CD4-positive, alpha-beta T cell treated with Interleukin-15 for 1 hour (primary cell): ENCODE measurements at regions not wholly inside any gene's neighbourhood (a gene's known extent, or its start where the extent isn't known, plus 50 kb on each side); places are given as distances from the start of the nearest gene placed in this dataset.
"Not testable (repeated sequence)": the region's sequence is repeated elsewhere in the genome, so short reads cannot be mapped to it uniquely, and the experiment has no call there.

Source experiments
- DNase-seq: peaks from one replicate; pipeline ENCODE4 v3.0.0-alpha.2; 2020

DNA sequence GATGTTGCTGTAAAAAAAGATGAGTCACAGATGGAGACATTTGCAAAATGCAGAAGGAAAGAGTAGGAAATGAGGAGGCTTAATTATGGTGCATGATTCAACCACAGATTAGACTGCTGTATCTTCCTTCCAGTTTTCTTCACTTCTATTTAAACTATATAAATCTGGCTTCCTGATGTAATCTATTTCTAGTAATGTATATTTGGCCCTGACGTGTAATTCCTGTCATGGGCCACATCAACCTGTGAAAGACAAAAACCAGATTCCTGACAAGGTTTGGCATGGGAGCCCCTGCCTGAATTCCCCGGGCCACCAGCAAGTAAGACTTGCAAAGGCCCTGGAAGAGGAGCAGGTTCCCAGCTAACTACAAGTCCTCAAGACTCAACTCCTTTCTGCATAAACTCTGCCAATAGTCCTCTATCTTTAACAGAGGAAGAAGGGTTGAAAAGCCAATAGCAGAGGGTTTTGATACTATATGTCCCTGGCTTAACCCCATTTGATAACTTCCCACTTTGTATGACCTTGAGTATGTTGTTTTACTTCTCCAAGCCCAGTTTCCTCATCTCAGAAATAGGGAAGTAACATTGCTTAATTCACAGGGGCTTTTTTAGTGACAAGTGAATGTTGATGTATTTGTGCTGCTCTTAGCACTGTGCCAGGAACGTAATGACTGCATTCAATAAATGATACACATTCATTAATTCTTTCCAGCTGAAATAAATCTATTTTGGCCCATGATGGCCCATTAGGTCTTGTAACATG, 172.7 kb downstream of the SPRY2 start:
- DNase-seq = no peak

DNA sequence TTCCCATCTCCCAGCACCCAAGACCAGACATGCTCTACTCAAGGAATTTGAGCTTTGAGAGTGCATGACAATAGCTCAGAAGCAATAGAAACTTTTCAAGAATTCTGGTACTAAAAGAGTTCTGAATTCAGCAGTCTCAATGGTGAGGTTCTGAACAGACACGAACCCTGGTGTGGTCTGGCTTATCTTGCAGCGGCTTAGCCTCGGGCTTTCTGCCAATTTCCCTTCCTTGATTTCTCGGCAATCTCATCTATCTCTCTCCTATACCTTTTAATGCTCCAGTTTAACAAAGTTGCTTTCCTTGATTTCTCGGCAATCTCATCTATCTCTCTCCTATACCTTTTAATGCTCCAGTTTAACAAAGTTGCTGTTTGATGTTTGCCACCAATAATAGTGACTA, 174.6 kb downstream of the SPRY2 start:
- no peak for DNase-seq

DNA sequence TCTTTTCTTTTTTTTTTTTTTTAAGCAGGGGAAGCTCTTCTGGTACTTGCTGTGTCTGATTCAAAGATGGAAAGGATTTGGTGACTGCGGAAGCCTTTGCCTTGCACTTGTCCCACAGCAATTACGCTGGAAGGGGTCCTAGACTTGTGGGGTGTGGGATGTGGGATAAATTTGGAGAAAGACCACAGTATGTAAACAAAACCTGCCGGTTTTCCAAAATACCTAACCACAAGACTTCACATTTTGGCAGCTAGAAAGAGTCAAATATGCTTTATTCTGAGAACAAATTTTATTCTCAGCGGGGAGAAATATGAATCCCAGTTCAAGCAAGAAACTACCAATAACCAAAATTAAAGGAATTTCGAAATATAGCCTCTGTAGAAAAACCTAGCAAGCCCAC, 176.5 kb downstream of the SPRY2 start:
- DNase-seq = no peak

DNA sequence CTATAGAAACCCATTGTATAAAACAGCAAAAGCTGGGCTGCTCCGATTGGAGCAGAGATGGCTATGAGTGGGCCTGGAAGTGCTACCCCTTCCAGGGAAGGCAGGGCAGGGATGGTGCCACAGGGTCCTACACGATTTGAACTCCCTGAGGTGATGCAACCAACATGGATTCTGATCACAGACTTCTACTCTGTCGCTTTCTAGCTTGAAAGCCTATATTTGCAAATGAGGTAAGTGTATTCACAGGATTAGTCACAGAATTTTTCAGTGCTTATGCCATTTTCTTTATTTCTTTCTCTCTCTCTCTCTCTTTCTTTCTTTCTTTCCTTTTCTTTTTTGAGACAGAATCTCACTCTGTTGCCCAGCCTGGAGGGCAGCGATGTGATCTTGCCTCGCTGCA, 179.0 kb downstream of the SPRY2 start:
- no peak for DNase-seq

DNA sequence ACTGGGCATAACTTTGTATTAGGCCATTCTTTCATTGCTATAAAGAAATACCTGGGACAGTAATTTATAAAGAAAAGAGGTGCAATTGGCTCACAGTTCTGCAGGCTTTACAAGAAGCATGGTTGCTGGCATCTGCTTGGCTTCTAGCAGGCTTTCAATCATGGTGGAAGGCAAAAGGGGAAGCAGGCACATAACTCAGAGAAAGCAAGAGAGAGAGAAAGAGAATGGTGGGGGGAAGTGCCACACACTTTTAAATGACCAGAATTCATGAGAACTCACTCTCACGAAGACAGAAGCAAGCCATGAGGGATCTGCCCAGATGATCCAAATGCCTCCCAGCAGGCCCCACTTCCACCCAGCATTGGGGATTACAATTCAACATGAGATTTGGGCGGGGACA, 179.7 kb downstream of the SPRY2 start:
- DNase-seq = no peak

DNA sequence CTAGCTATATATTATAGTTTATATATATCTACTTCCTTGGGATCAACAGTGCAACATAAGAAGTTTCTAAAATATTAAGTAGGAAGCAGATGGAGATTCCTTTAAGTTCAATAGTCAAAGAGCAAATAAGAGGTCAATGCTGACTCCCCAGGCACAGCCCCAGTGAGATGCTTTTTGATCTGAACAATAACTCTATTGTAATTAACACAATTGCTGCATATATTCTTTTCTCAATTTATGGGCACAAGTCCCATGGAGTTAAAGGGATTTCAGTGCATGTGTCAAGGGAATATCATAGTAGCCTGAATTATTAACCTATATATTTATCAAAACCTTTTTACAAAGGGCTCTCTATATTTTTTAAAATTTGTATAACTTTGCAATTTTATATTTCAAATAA, 180.8 kb downstream of the SPRY2 start:
- DNase-seq = no peak

DNA sequence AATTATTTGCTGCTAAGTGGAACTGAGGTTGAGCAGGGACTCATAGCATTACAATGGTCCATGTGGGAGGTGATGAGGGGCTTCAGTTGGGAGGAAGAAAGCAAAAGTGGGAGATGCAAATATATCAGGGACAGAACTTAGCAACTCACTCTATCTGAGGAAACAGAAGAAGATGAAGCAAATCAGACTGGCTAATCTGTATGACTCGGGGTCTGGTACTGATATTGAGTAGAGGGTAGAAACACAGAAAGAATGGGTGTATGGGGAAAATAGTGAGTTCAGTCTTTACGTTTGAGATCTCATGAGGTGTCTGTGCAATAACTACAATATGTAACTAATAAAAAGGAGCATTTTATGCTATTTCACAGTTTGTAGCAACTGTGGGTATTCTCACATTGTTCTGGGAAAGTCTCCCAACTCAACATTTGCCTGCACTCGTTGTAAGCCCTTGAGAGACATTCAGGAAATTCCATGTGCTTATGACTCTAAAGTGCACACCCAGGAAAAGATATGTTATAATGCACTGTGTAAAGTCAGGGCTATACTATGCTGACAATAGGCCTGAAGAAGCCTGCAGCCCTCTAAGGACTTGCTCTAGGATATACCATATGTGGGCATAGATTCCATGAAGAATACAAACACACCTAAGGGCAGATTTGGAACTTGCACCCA, 183.5 kb downstream of the SPRY2 start:
- no peak for DNase-seq

DNA sequence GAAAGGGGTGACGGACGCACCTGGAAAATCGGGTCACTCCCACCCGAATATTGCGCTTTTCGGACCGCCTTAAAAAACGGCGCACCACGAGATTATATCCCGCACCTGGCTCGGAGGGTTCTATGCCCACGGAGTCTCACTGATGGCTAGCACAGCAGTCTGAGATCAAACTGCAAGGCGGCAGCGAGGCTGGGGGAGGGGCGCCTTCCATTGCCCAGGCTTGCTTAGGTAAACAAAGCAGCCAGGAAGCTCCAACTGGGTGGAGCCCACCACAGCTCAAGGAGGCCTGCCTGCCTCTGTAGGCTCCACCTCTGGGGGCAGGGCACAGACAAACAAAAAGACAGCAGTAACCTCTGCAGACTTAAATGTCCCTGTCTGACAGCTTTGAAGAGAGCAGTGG, 188.8 kb downstream of the SPRY2 start:
- not testable (repeated sequence) for DNase-seq

DNA sequence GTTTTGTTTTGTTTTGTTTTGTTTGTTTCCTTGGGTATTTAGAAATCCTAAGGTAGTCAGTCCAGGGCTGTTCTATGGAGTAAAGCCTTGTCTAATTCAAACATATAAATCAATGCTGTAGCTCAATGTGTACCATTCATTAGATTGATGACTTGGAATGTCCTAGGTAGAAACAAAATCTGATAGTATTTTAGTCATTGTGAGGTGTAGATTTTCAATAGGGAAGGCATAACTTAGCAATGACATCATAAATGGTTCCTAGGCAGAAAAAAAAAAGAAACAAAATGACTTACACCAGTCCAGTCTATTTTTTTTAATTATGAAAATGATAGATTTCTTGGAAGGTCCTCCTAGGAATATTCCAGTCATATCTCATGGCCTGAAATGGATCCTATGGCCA, 189.9 kb downstream of the SPRY2 start:
- DNase-seq = no peak

DNA sequence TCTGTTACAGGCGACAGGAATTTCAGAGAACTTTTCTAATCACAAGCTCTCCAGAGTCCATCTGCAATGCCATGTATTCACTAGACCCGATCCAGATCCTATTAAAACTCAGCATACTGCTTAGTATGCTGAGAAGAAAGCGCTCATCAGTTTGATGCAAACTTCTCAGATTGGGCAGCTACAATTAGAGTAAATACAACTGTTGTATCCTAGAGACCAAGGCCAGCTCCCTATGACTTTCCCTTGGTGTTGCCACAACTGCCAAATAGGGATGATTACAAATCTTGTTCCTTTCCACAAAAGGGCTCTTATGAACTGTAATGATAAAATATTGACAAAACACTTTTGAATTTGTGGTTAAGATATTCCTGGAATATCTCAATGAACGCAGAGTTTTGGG, 191.2 kb downstream of the SPRY2 start:
- no peak for DNase-seq

DNA sequence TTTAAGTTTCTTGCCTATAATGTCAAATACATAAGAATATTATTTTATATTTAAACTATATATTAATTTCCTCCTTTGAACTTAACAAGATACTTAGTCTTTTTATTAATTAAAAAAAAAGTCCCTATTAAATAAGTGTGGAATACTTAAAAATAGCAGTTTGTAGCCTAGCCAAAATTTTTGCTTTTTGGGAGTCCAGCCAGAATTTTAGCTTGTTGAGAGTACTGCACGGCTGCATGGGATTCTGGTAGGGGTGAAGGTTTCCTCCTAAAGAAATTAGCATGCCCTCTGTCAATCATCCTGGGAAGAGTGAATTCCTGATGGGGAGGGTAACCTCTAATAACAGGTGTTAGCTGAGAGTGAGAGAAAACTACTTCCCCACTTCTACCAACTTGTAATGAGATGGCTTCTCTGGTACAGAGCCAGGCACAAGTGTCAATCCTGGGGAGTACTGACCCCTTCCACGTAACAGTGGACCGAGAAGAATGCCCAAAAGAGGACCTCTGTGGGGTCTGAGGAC, 195.7 kb downstream of the SPRY2 start:
- DNase-seq = no peak

DNA sequence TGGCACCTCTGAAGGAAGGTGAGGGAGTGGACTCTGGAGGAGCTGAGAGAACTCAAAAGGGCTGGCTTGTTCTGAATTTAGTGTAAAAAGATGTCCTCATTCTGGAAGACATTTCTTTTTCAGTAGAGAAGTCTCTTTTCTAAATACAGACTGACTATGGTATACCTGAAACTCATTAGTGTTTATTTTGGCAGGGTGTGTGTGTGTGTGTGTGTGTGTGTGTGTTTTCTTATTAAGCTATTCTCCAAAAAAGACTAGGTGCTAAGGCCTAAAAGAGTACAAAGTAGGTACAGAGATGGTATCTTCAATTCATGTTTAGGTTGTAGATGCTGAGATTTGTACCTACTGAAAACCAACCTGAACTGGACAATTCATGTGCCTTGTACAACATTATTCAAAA, 196.4 kb downstream of the SPRY2 start:
- DNase-seq = no peak

DNA sequence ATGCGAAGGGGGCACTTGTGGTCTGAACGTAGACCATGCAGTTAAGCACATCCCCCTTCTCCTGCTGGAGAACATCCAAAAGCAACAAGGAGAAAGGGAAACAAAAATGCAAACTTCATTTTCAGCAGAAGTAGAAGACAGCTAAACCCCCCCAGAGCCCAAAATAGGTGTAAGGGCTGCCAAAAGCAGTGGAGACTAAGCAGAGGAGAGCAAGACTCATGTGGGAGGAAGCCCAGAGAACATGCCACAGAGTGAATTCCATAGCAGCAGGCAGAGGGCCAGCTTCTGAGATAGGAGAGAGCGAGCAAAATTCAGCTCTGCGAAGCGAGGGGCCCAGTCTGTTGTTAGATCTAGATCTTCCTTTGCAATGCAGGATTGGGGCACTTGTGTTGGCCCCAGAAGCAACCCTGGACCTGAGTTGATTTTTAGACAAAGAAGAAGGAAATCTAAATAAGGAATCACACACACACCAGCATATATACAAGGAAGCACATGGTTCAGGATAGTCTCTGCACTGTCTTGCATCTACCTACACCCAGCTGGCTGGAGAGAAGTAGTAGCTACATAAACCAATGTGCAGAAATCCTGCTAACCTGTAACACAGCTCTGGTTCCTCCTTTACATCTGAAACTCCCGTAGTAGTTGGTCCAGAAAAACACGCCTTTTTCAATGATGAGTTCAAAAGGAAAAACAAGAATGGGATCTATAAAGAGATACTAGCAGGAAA, 199.6 kb downstream of the SPRY2 start:
- DNase-seq = no peak

DNA sequence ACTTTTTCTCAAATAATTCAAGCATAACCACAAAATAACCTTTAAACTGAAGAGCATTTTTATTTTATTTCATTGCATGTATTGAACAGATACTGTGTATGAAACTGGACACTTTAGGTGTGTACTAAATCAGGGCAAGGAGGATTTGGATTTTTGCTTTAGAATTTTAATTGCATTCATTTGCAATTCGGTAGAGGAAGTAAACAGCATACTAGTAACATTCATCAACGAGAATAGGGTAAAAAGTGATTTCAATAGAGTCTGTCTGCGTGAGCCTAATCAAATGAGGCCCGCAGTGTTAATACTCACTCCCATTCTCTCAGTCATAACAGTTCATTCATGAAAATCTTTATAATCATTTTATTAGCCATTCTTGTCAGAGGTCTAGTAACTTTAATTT, 200.2 kb downstream of the SPRY2 start:
- no peak for DNase-seq

DNA sequence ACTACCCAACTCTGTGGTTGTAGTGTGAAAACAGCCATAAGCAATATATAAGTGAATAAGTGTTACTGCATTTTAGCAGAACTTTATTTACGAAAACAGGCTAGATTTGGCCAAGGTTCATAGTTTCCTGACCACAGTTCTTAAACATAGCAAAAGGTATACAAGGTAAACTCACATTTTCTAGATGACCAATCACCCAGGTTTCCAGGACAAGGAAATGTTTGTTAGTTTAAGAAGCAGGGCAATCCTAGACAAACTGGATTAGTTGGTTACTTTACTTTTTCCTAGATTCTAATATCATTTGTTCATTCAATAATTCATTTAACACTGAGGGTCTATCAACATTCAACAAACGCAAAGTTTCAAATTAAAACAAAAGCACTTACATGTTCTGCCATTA, 201.7 kb downstream of the SPRY2 start:
- no peak for DNase-seq

DNA sequence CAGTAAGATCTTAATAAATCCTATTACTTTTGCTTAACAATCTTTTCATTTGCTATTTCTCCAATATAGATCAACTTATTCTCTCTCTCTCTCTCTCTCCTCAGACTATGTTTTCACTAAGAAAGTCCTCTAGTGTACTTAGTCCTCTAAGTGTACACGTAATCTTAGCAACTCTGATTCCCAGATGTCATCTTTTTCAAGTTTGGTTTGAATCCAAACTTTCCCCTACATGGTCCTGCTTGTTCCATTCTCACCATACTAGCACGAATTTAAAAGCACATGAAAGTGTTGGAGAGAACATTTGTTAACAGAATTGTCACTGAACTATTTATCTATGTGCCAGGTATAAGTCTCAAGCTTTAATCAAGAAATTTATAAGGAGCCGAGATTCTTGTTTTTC, 202.9 kb downstream of the SPRY2 start:
- no peak for DNase-seq

DNA sequence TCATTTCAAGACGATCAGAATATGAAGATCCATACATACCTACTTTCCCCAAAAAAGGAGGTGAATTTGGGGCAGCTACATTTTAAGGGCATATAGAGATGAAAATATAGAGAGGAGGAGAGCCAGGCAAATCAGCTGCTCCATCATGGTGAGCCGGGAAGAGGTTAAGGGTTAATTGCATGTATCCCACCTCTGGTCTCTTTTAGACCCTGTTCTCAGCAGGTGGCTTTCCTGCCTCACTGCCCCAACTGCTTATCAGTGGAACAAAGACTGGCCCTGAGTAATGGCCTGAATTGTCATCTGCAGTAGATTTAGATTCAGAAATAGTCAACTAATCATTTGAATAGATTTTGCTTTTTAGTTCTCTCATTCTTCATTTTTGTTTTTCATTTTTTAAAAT, 206.6 kb downstream of the SPRY2 start:
- DNase-seq = no peak

DNA sequence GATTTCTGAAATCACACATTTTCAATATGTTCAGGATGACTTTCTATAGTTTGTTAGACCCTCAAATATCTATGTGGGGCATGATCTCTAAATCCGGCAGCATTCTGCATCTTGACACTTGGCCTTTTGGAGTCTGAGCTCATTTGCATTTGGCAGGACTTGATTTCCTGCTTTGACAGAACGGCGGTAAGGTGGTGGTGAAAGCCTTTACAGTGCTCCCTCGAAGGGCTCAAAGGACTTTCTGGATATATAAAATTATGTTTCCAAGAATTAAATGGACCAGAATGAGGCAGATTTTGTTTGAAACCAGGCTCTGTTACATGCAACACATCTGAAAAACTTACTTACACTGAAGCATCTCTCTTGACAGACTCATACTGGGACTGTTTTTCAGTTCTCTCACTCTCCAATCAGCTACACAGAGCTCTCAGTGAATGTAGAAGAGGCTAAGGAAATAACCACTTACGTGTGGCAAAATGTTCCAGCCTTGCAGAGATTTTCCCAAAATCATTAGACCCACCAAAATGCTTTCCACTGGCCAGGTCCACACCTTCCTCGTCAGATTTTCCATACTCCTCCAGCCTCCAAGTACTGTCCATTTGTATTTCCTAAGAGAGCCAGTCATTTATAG, 207.2 kb downstream of the SPRY2 start:
- DNase-seq = no peak

DNA sequence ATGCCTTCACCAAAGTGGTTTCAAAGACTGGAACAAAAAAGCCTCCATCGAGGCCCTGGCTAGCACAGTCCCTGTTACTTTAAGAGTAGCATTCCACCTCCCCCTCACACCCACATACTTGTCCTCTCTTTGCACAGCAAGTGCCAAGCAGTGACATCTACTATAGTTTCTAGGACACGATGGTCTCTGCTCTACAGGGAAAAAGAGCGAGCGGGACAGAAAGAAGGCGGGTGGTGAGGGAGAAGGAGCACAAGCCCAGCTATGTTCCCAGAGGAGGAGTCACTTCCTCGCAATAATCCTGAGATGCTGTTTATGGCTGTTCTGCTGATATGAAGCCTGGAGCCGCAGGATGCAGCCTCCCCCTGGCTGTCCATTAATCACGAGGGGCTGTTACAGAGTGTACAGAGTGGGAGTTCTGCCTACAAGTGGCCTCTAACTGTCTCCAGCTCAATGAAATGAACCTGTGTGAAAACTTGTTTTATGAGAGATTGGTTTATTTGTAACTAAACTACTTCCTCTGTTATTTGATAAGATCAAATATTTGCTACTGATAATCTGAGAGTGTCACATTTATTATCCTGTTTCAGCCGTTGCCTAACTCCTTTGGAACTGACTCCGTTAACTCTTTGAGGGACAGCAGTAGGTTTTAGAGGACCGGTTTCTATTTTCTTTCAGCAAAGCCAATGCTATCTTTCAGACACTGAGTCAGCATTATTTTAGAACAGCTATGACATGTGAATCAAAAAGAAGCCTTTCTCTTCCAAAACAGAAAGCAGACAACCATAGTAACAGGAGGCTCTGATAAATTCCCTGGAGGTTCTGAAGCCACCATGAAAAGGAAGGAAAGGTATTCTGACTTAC, 208.0 kb downstream of the SPRY2 start:
- no peak for DNase-seq

DNA sequence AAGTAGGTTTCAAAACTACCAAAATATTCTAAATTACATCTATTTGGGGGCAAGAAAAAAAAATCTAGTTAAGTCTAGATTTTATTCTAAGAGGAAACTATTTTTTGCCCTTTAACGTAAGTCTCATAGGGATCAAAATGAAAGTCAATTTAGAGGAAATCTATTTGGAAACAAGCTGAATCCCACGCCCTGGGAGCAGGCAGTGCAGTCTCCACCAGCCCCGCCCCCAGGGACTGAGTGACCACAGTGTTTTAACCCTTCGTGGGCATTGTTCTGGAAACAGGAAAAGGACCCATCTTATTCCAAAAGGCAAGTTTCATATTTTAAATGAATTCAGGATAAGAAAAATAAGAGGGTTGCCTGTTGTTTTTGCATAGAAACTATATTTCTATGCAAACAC, 209.7 kb downstream of the SPRY2 start:
- DNase-seq = no peak

DNA sequence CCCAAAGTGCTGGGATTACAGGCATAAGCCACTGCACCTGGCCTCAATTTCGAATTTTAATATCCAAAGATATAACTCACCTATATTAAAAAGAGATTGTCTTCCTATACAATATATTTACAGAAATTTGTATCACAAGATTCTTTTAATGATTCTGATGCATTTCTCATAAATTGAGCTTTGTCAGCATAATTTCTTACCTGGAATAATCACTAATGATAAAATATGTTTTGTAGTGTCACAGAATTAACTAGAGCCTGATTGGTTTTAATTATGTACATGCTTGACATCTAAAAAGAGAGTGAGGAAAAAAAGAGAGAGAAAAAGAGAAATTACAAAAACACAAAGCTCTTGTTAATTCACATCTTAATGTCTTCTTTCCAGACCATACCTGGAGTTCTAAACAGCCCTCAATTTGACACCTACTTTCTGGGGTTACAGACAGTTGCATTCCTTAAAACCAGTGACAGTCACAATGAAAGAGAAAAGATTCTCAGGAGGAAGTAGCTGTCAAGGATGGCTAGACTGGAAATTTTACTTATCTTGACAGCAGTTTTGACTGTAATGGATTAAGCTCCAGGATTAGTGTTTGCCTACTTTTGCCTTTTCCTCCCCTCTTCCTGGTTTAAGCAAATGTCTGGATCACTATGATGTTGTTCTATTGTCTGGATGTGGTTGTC, 214.4 kb downstream of the SPRY2 start:
- DNase-seq = no peak

DNA sequence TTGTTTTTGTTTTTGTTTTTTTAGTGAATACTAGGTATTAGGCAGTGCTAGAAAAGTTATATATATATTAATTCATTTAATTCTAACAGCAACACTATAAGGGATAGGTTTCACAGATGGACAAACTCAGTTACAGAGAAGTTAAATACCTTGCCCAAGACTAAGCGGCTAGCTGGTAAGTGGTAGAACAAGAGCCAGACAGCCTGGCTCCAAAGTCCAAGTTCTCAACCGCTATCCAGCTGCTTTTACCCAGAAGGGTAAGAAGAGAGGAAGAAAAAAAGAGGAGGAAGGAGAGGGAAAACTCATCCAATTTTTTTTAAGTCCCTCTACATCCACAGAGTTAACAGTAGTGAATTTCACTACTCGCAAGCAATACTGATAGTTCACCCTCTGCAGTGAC, 217.0 kb downstream of the SPRY2 start:
- DNase-seq = no peak
